ENCODE measurements at regions not wholly inside any gene's neighbourhood (a gene's known extent, or its start where the extent isn't known, plus 50 kb on each side); places are given as distances from the start of the nearest gene placed in this dataset.

DNA sequence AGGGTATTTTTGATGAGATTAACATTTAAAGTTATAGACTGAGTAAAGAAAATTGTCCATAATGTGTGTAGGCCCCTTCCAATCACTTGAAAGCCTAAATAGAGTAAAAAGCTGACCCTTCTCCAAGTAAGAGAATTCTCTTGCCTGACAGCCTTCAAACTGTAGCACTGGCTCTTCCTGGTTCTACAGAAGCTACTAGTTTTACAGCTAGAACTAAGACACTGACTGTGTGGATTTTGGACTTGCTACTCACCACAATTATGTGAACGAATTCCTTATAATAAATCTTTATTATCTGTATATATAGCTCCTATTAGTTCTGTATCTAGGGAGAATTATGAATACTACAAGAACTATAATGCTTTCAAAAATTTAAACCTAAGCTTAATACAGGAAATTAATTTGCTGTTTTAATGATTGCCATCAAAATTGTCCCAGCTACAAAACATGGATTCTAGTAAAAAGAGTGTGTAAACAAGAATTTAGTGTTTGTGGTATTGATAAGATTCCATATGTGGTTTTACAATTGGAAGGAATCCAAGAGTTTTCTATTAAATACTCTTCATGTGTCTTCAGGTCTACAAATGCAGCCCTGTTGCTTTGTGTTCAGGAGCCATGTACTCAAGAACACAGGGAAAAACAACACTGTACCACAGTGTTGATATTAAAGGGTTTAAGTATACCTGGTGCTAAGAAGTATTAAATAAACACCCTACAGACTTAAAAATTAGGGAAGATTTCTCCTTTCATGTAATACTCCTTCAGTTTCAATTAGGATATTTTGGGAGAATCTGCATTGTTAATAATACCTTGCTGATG lies 366.5 kb downstream of the CXXC4 start:
- TF ChIP-seq CTCF (conservative IDR thresholded peaks at IDR 0.05; ENCODE audit: low read length) (no peak), EZH2phosphoT487 (IDR thresholded peaks at IDR 0.05; ENCODE audit: borderline replicate concordance, low read depth, low read length) (no peak)

All from OCI-LY7 (cell line).